Colon (tissue), 2 donors: ENCODE measurements at regions not wholly inside any gene's neighbourhood (a gene's known extent, or its start where the extent isn't known, plus 50 kb on each side); places are given as distances from the start of the nearest gene placed in this dataset.
"Not testable (repeated sequence)": the region's sequence is repeated elsewhere in the genome, so short reads cannot be mapped to it uniquely, and the experiment has no call there.

ENCODE experiments used
- FAIRE-seq: peaks from 2 replicates; lab custom pipeline; 2012; peaks lifted over from hg19 to GRCh38; lab: Jason Lieb, UNC
- donor health status: control.
- donor health status: control.

DNA sequence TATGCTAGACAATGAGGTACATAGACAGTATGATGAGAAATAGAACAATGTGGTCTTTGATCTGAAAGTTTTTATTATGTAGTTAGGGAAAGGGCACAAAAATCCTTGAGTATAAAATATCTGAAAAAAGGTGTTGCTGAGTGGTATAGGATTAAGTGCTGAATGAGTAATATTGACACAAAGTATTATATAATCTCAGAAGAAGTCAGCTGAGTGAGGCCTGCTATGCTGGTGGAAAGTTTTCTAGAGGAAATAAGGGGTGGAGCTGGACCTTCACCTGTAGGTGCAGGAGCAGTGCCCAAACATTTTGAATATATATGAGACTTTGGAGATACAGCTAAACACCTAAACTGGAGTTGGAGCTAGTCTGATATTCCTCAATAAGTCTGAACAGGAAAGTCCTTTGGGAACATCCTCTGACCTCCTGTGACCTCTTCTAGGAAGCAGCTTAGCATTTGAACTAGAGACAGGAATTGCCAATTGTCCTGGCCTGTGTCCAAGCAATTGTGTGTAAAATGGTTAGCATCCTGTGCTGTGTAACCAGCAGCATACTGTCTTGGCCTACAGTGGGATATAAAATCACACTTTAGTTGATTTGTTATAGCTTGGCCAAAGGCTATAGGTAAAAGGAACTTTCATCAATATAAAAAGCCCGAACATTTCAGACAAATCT lies 285.3 kb downstream of the ANKRD50 start:
- FAIRE-seq = no peak

DNA sequence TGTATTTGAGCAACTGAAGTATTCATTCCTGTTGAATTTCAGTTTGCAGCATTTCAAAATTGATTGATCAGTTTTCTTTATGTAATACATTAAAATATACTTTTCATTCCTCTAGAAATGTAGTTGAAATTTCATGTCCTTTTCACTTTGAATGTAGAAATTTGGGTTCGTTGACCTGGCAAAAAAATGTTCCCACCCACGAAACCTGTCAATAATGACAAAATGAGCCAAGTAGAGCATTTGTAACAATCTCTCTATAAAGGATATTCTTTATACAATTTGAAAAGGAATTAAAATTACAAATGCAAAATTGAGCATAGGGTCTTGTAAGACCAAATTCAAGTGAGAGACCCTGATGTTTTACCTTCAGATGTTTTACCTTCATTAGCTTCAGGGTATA lies 283.9 kb downstream of the ANKRD50 start:
- no peak for FAIRE-seq

DNA sequence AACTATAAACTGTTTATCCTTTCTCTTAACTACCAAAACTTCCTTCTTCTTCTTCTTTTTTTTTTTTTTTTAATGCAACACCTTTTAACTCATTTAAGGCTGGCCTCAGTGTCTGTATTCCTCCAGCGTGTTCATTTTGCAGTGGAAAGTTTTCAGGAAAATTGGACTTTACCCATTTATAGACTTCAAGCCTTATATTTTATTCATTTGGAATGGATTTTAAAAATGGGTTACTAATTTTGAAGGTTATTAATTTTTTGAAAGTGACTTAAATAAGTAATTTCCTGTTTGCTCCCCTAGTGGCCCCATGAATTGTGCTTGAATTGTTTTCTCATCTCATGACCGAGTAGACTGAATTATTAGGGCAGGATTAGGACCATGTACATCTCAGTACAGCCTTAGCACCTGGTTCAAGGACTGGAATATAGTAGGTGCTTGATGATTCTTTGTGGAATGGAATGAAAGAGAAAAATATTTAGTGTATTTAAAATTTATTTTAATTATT lies 282.7 kb downstream of the ANKRD50 start:
- FAIRE-seq = peak; percentile 78

DNA sequence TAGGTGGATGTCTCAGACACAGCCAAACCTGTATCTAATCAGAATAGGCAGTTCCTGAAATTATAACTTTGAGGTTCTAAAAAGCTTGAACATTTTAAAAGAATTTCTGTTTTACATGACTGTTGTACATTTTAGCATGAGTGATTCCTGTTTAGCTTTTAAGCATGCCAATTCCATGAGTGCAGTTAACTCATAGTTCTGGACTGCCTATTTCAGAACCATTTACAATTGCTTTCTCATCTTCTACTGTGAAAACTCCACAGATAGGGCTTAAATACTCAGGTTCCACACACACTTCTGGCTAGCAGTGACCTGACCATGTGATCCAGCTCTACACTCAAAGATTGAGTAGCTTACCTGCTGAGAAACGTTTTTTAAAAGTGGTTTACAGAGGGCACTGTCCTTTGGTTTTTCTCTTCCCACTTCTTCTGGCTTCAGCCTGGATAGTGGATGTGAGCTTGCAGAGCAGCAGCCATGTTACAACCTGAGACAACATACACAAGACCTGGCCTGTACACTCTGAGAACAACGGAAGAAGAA lies 280.8 kb downstream of the ANKRD50 start:
- FAIRE-seq = no peak

DNA sequence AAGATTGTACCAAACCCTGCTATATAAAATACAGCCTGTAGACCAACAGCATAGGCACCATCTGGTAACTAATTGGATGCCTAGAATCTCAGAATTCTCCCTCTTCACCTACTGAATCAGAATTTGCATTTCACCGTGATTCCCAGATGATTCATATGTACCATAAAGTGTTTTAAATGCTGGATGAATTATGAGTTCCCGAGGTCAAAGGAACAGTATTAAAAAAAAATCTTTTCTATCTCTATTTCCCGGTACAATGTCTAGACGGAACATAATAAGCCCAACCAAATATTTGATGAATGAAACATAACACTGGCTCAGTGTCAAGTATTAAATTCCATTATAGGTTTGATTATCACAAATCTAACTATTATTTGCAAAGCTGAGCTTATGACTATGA lies 280.0 kb downstream of the ANKRD50 start:
- peak; percentile 49 for FAIRE-seq

DNA sequence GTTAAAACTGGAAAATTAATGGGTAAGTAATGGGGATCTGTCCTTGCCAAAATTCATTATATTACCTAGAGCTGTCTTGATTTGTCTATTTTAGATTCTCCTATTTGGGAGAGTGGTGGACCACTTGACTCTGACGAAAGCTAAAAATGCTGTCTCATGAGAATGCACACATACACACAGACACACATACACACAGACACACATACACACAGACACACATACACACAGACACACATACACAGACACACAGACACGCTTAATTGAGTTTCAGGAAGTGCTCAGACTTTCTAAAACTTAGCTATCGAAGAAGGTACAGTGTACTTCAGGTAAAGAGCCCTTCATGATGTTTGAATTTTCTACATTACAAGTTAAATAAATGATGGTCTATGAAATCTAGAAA lies 279.5 kb downstream of the ANKRD50 start:
- FAIRE-seq = no peak

DNA sequence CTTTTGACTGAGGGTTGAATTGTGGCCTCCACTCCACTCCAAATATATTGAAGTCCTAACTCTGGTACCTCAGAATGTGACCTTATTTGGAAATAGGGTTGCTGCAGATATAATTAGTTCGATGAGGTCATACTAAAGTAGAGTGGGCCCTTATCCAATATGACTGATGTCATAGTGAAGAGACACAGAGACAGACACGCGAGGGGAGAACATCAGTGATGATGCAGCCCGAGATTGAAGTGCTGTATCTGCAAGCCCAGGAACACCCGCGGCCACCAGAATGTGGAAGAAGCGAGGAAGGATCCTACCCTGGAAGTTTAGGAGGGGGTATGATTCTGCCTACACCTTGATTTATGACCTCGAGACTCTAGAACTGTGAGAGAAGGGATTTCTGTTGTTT lies 279.0 kb downstream of the ANKRD50 start:
- no peak for FAIRE-seq

DNA sequence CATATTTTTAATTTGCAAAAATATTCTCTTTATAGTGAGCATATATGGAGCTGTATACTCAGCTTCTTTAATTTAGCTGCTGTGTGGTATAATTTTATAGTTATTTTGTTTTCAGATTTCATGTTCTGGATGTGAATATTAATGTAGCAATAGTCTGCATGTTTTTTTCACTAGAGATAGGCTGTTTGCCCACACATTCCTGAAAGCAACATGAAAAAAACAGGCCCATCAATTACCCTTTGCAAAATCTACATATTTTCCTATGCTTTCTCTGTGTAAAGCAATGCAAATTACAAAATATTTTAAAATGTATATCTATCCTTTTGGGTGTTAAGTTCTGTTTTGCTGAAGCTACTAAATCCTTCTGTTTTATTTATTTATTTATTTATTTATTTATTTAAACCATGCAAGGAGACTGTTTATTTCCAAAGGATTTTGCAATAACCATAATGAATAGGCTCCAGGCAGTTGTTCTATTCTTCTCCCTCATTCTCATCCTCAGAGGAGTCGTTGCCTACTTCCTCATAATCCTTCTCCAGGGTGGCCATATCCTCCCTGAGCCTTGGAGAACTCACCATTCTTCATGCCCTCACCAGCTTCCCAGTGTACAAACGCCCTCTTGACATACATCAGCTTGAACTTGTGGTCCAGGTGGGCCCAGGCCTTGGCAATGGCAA lies 277.1 kb downstream of the ANKRD50 start:
- no peak for FAIRE-seq

DNA sequence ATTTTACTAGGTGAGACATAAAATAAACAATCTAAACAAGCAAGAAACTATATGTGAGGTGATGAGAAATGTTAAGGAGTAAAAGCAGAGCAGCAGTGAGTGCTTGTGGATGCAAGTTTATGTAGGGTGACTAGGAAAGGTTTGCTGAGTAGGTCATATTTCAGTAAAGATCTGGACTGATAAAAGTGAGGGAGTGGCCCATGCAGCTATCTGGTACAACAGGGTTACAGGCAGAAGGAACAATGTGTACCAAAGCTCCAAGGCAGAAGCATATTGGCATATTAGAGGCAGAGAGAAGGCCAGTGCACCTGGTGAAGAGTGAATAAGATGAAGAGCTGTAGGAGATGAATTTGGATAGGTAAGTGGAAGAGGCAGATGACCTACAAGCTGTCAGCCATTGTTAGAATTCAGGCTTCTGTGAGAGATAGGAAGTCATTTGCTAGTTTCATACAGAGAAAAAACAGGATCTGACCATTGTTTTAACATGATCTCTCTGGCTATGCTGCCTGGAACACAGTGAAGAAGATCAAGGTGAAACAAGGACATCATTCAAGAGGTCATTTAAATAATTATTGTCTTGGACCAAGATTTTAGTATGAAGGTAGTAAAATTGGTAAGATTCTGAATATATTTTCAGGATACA lies 274.6 kb downstream of the ANKRD50 start:
- FAIRE-seq = no peak

DNA sequence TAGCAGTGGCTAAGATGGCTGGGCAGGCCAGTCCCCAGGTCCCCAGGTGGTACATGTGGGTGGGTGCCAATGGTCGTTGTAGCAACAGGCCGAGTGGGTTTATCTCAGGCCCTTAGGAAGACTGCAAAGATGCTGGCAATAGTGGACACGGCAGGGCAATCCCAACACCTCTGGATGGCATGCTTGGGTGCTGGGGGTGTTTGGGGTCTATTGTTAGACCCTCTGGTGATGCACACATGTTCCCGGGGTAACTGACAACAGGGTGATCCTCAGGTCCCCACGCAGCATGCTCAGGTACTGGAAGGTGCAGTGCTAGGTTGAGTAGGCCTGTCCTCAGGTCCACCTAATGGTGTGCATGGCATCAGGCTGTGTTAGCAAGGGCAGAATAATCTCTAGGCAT lies 267.5 kb downstream of the ANKRD50 start:
- FAIRE-seq = no peak

DNA sequence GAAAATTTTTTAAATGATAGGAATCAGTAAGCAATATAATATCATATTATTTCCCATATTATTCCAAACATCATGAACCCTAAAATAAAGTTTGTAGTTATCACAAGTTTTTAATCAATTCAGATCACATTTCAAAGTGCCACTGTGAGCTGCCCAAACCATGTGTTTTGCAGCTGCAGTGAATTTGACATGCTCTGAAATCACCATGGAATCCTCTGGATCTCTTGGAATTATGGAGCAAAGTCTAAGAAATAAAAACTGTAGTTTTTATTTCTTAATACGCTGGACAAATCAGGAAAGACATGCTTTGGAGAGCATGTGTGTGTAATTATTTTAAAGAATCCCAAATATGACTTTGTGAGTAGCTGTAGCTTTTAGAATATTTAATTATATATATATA lies 262.7 kb downstream of the ANKRD50 start:
- no peak for FAIRE-seq

DNA sequence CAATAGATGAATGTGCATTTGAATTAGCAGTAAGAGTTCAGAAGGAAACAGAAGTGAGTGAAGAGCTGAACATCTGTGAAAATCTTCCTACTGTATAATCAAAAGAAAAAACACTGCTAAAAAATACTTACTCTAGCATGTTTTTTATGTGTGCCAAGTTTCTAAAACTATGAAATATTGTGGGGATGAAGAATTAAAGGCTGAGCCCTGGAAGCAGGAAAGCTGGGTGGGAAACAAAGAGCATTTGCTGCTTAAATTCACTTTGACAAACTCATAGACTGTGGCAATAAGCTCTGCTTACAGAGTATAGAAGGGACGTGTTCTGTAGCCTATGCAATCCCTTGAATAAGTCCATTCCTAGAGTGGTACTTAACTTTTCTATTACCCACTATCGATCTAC lies 261.7 kb downstream of the ANKRD50 start:
- no peak for FAIRE-seq

DNA sequence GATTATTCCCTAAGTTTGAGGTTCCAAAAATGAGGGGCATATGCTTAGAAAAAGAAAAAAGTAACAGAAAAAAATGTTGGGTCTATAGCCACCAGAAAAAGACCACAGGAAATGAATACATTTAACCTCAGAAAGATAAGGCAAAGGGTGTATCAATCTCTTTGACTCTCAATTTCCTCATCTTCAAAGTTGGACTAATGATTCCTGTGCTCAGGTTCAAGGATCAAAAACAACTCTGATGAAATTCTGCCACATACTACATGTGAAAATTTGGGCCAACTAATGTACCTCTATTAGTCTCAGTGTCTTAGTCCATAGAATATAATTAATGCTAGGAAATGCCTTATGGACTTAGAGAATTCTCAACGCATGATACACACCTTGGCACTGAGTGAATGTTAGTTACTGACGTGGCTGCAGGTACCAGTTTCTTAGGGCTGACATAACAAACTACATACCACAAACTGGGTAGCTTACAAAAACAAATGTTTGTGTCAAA lies 257.7 kb downstream of the ANKRD50 start:
- FAIRE-seq = no peak

DNA sequence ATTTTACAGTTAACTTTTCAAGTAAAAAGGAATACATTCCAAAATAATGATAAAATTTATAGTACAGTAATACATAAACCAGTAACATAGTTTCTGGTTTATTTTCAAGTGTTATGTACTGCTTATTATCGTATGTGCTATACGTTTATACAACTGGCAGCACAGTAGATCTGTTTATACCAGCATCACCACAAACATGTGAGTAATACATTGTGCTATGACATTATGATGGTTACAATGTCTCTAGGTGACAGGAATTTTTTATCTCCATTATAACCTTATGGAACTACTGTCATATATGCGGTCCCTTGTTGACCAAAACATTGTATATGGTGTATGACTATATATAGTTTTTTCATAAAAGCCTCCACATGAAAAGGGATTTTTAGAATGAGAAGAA lies 256.9 kb downstream of the ANKRD50 start:
- FAIRE-seq = no peak

DNA sequence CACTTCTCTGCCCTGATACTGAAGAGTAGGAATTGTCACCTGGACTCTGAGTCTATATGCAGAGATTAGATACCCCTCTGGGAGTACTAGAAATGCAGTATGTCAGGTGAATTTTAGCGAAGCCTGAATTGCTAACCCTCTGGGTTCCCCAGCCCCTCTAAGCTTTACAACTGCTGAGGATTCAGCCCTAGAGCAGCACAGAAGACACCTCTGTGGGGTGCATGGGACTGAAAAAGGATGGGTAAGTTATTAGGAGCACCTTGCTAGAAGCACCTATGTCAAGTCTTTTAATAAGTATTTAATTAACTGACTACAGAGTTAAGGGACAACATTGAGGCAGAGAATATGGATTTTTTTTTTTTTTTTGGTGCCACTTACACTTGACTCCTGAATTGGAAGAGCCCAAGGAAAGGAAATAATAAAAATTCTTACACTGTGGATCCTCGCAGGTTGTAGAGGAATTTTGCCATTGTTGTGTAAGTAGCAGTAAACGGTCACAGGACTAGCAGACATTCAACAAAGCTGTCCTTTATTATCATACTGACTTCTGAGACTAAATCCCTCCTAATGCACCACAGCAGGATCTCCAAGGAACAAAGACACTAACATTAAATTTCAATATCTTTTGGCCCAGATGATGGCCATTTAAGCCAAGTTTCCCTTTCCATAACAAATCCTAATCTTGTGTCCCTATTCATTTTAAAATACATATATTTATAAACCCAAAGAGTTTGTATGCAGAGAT lies 253.2 kb downstream of the ANKRD50 start:
- no peak for FAIRE-seq

DNA sequence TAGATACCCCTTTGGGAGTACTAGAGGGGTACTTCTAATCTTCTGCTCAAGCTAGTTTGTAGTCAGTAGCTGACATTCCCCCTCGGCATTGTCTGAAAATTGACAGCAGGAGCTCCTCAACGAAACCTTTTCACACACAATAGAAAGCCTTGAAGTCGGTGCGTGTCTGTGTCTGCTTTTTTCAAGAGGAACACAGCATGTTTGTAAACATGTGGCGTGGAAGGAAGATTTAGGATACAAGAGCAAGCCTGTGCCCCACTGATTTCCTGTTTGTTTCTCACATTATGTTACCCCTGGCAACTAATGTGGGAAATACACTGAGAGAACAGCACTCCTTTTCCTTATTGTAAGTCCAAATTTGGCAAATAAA lies 252.6 kb downstream of the ANKRD50 start:
- no peak for FAIRE-seq

DNA sequence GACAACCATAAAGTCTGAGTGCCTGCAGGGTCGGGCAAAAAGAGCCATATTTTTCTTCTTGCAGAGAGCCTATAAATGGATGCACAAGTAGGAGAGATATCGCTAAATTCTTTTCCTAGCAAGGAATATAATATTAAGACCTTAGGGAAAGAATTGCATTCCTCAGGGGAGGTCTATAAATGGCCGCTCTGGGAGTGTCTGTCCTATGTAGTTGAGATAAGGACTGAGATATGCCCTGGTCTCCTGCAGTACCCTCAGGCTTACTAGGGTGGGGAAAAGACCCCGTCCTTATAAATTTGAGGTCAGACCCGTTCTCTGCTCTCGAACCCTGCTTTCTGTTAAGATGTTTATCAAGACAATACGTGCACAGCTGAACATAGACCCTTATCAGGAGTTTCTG lies 250.9 kb downstream of the ANKRD50 start:
- FAIRE-seq = not testable (repeated sequence)

DNA sequence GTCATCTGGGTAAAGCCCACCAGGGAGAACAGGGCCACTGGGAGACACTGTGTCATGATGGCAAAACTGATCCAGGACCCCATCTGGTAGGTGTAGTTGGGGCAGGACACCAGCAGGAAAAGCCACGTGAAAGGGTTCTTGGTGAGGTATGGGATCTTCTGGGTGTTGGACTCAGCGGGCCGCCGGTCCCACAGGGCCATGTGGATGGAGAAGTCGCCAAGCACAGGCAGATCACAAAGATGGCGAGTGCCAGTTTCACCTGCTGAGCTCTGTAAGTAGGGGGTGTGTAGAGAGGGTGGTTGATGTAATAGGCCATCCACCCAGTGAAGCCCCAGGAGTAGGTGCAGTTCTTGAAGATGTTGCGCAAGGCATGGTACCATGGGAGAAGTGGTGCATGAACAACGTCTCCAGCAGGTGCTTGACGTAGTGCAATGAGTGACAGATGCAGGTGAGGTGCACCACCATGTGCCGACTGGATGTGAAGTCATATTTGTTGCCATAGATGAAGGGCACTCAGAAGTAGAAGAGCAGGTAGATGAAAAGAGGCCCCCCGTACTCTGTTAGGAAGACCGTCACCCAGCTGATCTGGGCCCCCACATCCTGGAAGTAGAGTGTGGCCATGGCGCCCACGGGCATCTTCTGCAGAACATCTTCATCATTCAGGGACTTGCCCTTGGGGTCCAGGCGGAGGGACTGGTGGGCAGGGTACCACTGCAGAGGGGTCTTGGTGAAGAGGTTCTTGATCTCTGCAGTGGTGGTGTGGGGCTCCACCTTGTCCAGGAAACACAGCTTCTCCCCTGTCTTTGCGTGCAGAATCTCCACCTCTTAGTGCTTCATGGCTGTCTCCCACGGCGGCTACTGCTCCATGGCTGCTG lies 249.3 kb downstream of the ANKRD50 start:
- FAIRE-seq = no peak

DNA sequence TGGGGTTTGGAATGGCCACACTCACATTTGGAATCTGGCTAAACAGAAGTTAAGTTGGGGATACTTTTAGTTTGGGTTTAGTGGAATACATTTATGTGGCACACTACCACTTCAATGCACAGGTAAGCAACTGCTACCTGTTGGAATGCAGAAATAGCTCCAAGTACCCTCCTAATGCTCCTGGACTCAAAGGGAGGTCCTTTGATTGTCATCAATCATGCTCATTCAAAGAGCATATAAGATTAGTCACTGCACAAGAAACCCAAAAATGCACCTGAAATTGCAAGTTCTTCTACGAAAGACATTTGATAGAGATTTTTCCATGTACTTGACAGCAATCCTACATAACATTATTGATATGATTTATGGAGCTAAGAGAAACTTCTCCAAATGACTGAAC lies 247.7 kb downstream of the ANKRD50 start:
- no peak for FAIRE-seq

DNA sequence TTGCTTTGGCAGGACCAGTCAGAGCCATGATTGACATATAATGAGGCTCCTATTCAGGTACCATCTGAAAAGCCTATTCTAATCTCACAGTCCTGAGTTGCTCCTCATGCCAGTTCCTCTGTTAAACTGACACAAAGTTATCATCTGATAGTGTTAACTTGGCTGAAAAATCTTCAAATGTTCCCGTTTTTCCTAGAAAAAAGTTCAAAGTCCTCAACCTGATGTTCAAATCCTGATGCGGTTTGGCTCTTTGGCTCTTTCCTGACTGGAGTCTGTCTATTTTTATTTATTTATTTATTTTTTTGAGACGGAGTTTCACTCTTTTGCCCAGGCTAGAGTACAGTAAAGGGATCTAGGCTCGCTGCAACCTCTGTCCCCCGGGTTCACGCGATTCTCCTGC lies 244.2 kb downstream of the ANKRD50 start:
- FAIRE-seq = no peak

DNA sequence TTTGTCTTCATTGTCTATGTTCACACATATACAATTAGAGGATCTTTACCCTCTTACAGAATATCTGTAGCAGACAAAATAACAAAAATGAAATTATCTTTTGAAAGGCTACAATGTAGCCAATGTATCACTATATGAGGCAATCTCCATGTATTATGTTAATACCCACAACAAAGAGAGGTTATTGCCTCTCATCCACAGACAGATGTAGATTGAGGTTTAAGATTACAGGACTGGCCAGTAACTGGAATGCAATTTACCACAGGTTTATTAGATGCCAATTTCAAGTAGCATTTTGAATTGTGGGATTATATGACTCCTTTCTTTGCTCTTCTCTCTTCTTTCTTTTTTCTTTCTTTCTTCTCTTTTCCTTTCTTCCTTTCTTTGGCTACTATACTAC lies 242.6 kb downstream of the ANKRD50 start:
- FAIRE-seq = no peak
